CD14-positive monocyte (primary cell): ENCODE measurements at regions not wholly inside any gene's neighbourhood (a gene's known extent, or its start where the extent isn't known, plus 50 kb on each side); places are given as distances from the start of the nearest gene placed in this dataset.

Experiments used
- DNase-seq, 3 donors: peaks; one replicate each; pipeline ENCODE4 v3.0.0-alpha.2; 2011 to 2022
- H2AFZ ChIP-seq: 2 replicates; pipeline ENCODE4 v1.6.0; 2012; ENCODE audit warnings: mild to moderate bottlenecking, low read depth, low read length, inconsistent platforms; ENCODE audit not compliant: insufficient read depth, poor library complexity, severe bottlenecking
- H3K27ac ChIP-seq, 2 donors: 1 replicate in 1 of 2; 2 replicates in 1 of 2; pipeline ENCODE4 v1.5.1; 2012 to 2013; ENCODE audit warnings: low read length in 2 of 2, control low read depth in 1 of 2, inconsistent platforms in 1 of 2, low read depth in 1 of 2, mild to moderate bottlenecking in 1 of 2
- H3K27me3 ChIP-seq, 2 donors: one replicate each; pipeline versions ENCODE4 v1.6.0 to v1.6.1; 2011 to 2013; ENCODE audit warnings: low read length in 2 of 2; ENCODE audit not compliant: control insufficient read depth in 2 of 2, insufficient read depth in 2 of 2
- H3K36me3 ChIP-seq, 2 donors: replicated peaks in 1 of 2; 1 replicate in 1 of 2; 2 replicates in 1 of 2; pipeline versions ENCODE4 v1.5.1 to v1.6.1; 2012 to 2013; ENCODE audit warnings: low read length in 2 of 2, control low read depth in 1 of 2, inconsistent platforms in 1 of 2, mild to moderate bottlenecking in 1 of 2; ENCODE audit not compliant: insufficient read depth in 2 of 2, control insufficient read depth in 1 of 2
- H3K4me1 ChIP-seq, 2 donors: 1 replicate in 1 of 2; 2 replicates in 1 of 2; pipeline versions ENCODE4 v1.5.1 to v1.6.1; 2012 to 2013; ENCODE audit warnings: low read length in 2 of 2, control low read depth in 1 of 2, inconsistent platforms in 1 of 2, mild to moderate bottlenecking in 1 of 2, moderate library complexity in 1 of 2; ENCODE audit not compliant: insufficient read depth in 2 of 2, control insufficient read depth in 1 of 2
- H3K4me2 ChIP-seq: replicated peaks from 2 replicates; pipeline ENCODE3; 2012; ENCODE audit warnings: low read length, moderate library complexity, mild to moderate bottlenecking; ENCODE audit not compliant: poor library complexity, severe bottlenecking; ENCODE audit errors: extremely low read depth
- H3K4me3 ChIP-seq, 3 experiments: fragments of 200-600 bp in 1 of 3; sonication (generic) in 1 of 3; replicated peaks in 1 of 3; 1 replicate in 2 of 3; 2 replicates in 1 of 3; pipeline ENCODE4 v1.5.1; 2011 to 2013; ENCODE audit warnings: low read length in 3 of 3, mild to moderate bottlenecking in 3 of 3, control low read depth in 2 of 3, low read depth in 2 of 3, inconsistent platforms in 1 of 3, moderate library complexity in 1 of 3
- H3K79me2 ChIP-seq: 2 replicates; pipeline ENCODE4 v1.6.0; 2012; ENCODE audit warnings: mild to moderate bottlenecking, control low read depth, inconsistent platforms, low read length, moderate library complexity; ENCODE audit not compliant: insufficient read depth
- H3K9ac ChIP-seq: 2 replicates; pipeline ENCODE4 v1.6.0; 2017; ENCODE audit warnings: low read length, mild to moderate bottlenecking; ENCODE audit not compliant: insufficient read depth, poor library complexity, severe bottlenecking
- H3K9me3 ChIP-seq, 2 donors: replicated peaks in 1 of 2; 1 replicate in 1 of 2; 2 replicates in 1 of 2; pipeline versions ENCODE4 v1.5.1 to v1.6.1; 2012 to 2013; ENCODE audit warnings: low read length in 2 of 2, control low read depth in 1 of 2; ENCODE audit not compliant: control insufficient read depth in 1 of 2, insufficient read depth in 1 of 2
- H4K20me1 ChIP-seq: 2 replicates; pipeline ENCODE4 v1.6.0; 2012; ENCODE audit warnings: mild to moderate bottlenecking, low read length, control low read depth, moderate library complexity; ENCODE audit not compliant: insufficient read depth
- H3K27ac Mint-ChIP-seq, 7 donors: one replicate each; pipeline ENCODE4 v1.8.0; 2020; ENCODE audit warnings: mild to moderate bottlenecking in 7 of 7, mixed read lengths in 7 of 7, moderate library complexity in 6 of 7, inconsistent platforms in 2 of 7
- H3K27me3 Mint-ChIP-seq, 3 donors: one replicate each; pipeline ENCODE4 v1.8.0; 2021 to 2022; ENCODE audit warnings: low read depth in 3 of 3, mild to moderate bottlenecking in 3 of 3, mixed read lengths in 3 of 3, moderate library complexity in 3 of 3, inconsistent platforms in 1 of 3
- H3K36me3 Mint-ChIP-seq, 2 donors: one replicate each; pipeline ENCODE4 v1.8.0; 2020; ENCODE audit warnings: mixed read lengths in 2 of 2, inconsistent platforms in 1 of 2, mild to moderate bottlenecking in 1 of 2
- H3K4me1 Mint-ChIP-seq: one replicate; pipeline ENCODE4 v1.8.0; 2020; ENCODE audit warnings: mild to moderate bottlenecking, mixed read lengths
- H3K4me3 Mint-ChIP-seq, 2 donors: one replicate each; pipeline ENCODE4 v1.8.0; 2020; ENCODE audit warnings: mild to moderate bottlenecking in 2 of 2, mixed read lengths in 2 of 2, moderate library complexity in 1 of 2
- H3K9me3 Mint-ChIP-seq, 7 donors: one replicate each; pipeline ENCODE4 v1.8.0; 2020 to 2022; ENCODE audit warnings: mixed read lengths in 7 of 7, mild to moderate bottlenecking in 6 of 7, moderate library complexity in 6 of 7, inconsistent platforms in 2 of 7
- CTCF ChIP-seq: fragments of 200-600 bp; IDR thresholded peaks from one replicate; pipeline ENCODE4 v1.8.0; 2022; ENCODE audit warnings: antibody characterized with exemption, mild to moderate bottlenecking
- WGBS: methylation state at CpG from one replicate; pipeline ENCODE4 v1.1.5; 2013; ENCODE audit warnings: missing lambda C conversion rate; ENCODE audit not compliant: insufficient coverage; 5-methylcytosine and 5-hydroxymethylcytosine counted together
- intact Hi-C, 2 donors: fragments of 100-400 bp; cut with micrococcal nuclease; formaldehyde crosslinking; loops; one replicate each; pipeline versions ENCODE4 v1.15.0 to v1.15.1; 2023

DNA sequence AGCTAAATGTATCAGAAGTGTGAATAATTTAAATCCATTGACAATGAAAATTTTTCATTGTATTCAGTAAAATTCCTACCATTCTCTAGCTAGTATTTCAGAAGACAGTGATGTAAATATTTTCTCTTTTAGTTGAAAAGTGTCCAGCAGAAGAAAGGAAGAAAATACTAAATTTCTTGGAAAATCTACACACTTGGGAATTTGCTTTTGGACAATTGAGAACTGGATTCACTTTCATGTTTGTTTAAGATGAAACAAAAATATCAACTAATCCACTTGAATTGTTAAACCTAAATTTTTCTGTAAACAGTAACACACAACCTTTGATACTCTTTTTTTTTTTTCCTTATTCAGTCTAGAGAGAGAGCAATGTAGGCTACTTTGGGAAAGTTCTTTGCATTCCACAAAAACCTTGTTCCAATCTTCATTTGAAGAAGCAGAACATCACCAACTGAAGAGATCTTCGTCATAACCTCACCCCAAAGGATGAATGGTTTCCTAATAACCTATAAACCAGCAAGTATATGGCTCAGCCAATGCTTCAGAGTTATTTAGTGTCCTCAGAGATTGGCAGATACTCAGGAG lies 155.1 kb upstream of the GORAB start:
- DNase-seq, result no peak
- Mint-ChIP-seq H3K36me3 (no peaks in the 10 kb centered on the region), H3K27me3 (peaks cover 0 to 2% (median 1%) of the 10 kb centered on the region in 3 donors), H3K27ac (no peak overlapping the region), H3K4me3 (no peak overlapping the region), H3K4me1 (peaks cover 5% of the 10 kb centered on the region), H3K9me3 (peaks cover 0 to 8% (median 3%) of the 10 kb centered on the region in 7 donors)
- Histone ChIP-seq H3K9me3 (peaks cover 0 to 6% of the 10 kb centered on the region in 2 donors), H3K36me3 (no peaks in the 10 kb centered on the region), H3K27ac (no peak overlapping the region), H3K79me2 (no peaks in the 10 kb centered on the region), H4K20me1 (no peaks in the 10 kb centered on the region), H3K4me2 (no peak overlapping the region), H2AFZ (no peak overlapping the region), H3K4me1 (no peaks in the 10 kb centered on the region), H3K4me3 (no peak overlapping the region), H3K27me3 (no peaks in the 10 kb centered on the region), H3K9ac (no peak overlapping the region)
- no CpG with 5 or more reads among the region's 1 CpG for WGBS
- no peak for TF ChIP-seq CTCF
- intact Hi-C loops, result no loop called here

DNA sequence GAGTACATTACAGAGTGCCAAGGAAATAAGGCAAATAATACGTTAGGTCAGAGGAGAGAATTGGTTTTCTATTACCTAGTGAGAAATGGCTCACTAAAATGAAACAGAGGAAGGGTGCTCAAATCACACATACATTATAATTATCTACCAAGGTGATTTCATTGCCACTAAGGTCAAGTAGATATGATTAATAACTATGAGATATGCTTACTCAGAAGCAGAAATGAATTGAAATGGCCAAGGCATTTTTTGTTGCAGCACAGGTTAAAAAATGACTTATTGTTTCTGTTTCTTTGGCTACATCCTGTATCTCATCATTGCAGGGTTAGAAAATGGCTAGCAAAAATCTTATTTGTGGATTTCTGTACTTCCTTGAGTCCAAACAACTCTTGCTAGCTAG lies 154.5 kb upstream of the GORAB start:
- Histone ChIP-seq H3K9me3 (peaks cover 0 to 6% of the 10 kb centered on the region in 2 donors), H3K79me2 (no peaks in the 10 kb centered on the region), H3K9ac (no peak overlapping the region), H3K4me3 (no peak overlapping the region), H3K27ac (no peak overlapping the region), H3K36me3 (no peaks in the 10 kb centered on the region), H2AFZ (no peak overlapping the region), H3K4me2 (no peak overlapping the region), H4K20me1 (no peaks in the 10 kb centered on the region), H3K4me1 (no peaks in the 10 kb centered on the region), H3K27me3 (no peaks in the 10 kb centered on the region)
- no peak for TF ChIP-seq CTCF
- Mint-ChIP-seq H3K4me3 (no peak overlapping the region), H3K9me3 (peaks cover 0 to 11% (median 2%) of the 10 kb centered on the region in 7 donors), H3K4me1 (peaks cover 5% of the 10 kb centered on the region), H3K27ac (no peak overlapping the region), H3K27me3 (peaks cover 0 to 4% (median 1%) of the 10 kb centered on the region in 3 donors), H3K36me3 (no peaks in the 10 kb centered on the region)
- DNase-seq, result no peak
- no CpG with 5 or more reads among the region's 1 CpG for WGBS
- intact Hi-C loops, result no loop called here
